ENCODE measurements at regions not wholly inside any gene's neighbourhood (a gene's known extent, or its start where the extent isn't known, plus 50 kb on each side); places are given as distances from the start of the nearest gene placed in this dataset.

- TF ChIP-seq, protein P1, sequence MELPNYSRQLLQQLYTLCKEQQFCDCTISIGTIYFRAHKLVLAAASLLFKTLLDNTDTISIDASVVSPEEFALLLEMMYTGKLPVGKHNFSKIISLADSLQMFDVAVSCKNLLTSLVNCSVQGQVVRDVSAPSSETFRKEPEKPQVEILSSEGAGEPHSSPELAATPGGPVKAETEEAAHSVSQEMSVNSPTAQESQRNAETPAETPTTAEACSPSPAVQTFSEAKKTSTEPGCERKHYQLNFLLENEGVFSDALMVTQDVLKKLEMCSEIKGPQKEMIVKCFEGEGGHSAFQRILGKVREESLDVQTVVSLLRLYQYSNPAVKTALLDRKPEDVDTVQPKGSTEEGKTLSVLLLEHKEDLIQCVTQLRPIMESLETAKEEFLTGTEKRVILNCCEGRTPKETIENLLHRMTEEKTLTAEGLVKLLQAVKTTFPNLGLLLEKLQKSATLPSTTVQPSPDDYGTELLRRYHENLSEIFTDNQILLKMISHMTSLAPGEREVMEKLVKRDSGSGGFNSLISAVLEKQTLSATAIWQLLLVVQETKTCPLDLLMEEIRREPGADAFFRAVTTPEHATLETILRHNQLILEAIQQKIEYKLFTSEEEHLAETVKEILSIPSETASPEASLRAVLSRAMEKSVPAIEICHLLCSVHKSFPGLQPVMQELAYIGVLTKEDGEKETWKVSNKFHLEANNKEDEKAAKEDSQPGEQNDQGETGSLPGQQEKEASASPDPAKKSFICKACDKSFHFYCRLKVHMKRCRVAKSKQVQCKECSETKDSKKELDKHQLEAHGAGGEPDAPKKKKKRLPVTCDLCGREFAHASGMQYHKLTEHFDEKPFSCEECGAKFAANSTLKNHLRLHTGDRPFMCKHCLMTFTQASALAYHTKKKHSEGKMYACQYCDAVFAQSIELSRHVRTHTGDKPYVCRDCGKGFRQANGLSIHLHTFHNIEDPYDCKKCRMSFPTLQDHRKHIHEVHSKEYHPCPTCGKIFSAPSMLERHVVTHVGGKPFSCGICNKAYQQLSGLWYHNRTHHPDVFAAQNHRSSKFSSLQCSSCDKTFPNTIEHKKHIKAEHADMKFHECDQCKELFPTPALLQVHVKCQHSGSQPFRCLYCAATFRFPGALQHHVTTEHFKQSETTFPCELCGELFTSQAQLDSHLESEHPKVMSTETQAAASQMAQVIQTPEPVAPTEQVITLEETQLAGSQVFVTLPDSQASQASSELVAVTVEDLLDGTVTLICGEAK (IDR thresholded peaks at IDR 0.05) = no peak
- TF ChIP-seq, protein P1 (CRISPR knock-in tag; IDR thresholded peaks at IDR 0.05) = no peak
- TF ChIP-seq ZNF133 (CRISPR knock-in tag; IDR thresholded peaks at IDR 0.05) = no peak
- no peak for TF ChIP-seq ZNF277 (CRISPR knock-in tag; IDR thresholded peaks at IDR 0.05; ENCODE audit: borderline replicate concordance)
- TF ChIP-seq SIN3A (IDR thresholded peaks at IDR 0.05; ENCODE audit: borderline replicate concordance in 2 of 2, control insufficient read depth in 1 of 2, low read depth in 2 of 2, low read length in 2 of 2) = no peak
- no peak for TF ChIP-seq KDM4B (IDR thresholded peaks at IDR 0.05; ENCODE audit: borderline replicate concordance in 2 of 2, low read depth in 1 of 2)
- peak; percentile 59; the same call in 1 of the 2 replicates for TF ChIP-seq CEBPG (CRISPR knock-in tag; IDR thresholded peaks at IDR 0.05)
- peak; percentile 57 to 58; a peak in 2 of 4 replicates for TF ChIP-seq CEBPG (tag; conservative IDR thresholded peaks at IDR 0.05 in 1 of 2, IDR thresholded peaks at IDR 0.05 in 1 of 2)
- TF ChIP-seq POLR2G (IDR thresholded peaks at IDR 0.05; ENCODE audit: low read depth, low read length) = no peak
- peak; percentile 41 to 47; a peak in 3 of 4 replicates for TF ChIP-seq FOXK2 (conservative IDR thresholded peaks at IDR 0.05 in 1 of 2, IDR thresholded peaks at IDR 0.05 in 1 of 2; ENCODE audit: low read depth in 2 of 2)
- TF ChIP-seq TEAD2 (tag; IDR thresholded peaks at IDR 0.05) = 0 out of 2 replicates have a peak, but pooled peaks have one; percentile 13
- peak; percentile 59; the same call in 1 of the 2 replicates for TF ChIP-seq KLF13 (tag; IDR thresholded peaks at IDR 0.05; ENCODE audit: borderline replicate concordance, low read depth)
- TF ChIP-seq PHF20 (IDR thresholded peaks at IDR 0.05; ENCODE audit: partially characterized antibody) = no peak
- peak; percentile 98 for TF ChIP-seq ZNF316 (IDR thresholded peaks at IDR 0.05)
- TF ChIP-seq ZNF347 (CRISPR knock-in tag; IDR thresholded peaks at IDR 0.05; ENCODE audit: low read depth) = no peak
- 0 out of 2 replicates have a peak, but pooled peaks have one; percentile 54 for TF ChIP-seq ZNF583 (CRISPR knock-in tag; IDR thresholded peaks at IDR 0.05)
Measured at GRCh38 chr1:212234431-212235395, 50.5 kb upstream of the PPP2R5A start (continued).
